ENCODE measurements at regions not wholly inside any gene's neighbourhood (a gene's known extent, or its start where the extent isn't known, plus 50 kb on each side); places are given as distances from the start of the nearest gene placed in this dataset.
"Not testable (repeated sequence)": the region's sequence is repeated elsewhere in the genome, so short reads cannot be mapped to it uniquely, and the experiment has no call there.

GRCh38 chr7:73244782-73245311 lies 63.8 kb downstream of the NSUN5 start:
- POLR2A ChIA-PET; H3K27me3 ChIP-seq (ENCODE audit: control insufficient read depth, insufficient read depth, low read length); H3K4me3 ChIP-seq (ENCODE audit: low read depth, low read length); DNase-seq (ENCODE audit: low read depth); CTCF ChIA-PET; H3K36me3 ChIP-seq (ENCODE audit: control insufficient read depth, insufficient read depth, low read length): not testable (repeated sequence)

GRCh38 chr7:73234994-73235717 lies 73.5 kb downstream of the NSUN5 start:
- DNase-seq (ENCODE audit: low read depth), result not testable (repeated sequence)

GRCh38 chr7:73225745-73226144 lies 82.9 kb downstream of the NSUN5 start:
- H3K27me3 ChIP-seq (ENCODE audit: control insufficient read depth, insufficient read depth, low read length); H3K4me3 ChIP-seq (ENCODE audit: low read depth, low read length); DNase-seq (ENCODE audit: low read depth); CTCF ChIA-PET; POLR2A ChIA-PET; H3K36me3 ChIP-seq (ENCODE audit: control insufficient read depth, insufficient read depth, low read length): not testable (repeated sequence)

More at GRCh38 chr7:73234994-73235717, 73.5 kb downstream of the NSUN5 start:
- H3K36me3 ChIP-seq (ENCODE audit: control insufficient read depth, insufficient read depth, low read length); POLR2A ChIA-PET; CTCF ChIA-PET; H3K27me3 ChIP-seq (ENCODE audit: control insufficient read depth, insufficient read depth, low read length): not testable (repeated sequence)
- peak overlapping the region; percentile 32 for H3K4me3 ChIP-seq (ENCODE audit: low read depth, low read length)

- DNase-seq (ENCODE audit: low read depth); H3K27me3 ChIP-seq (ENCODE audit: control insufficient read depth, insufficient read depth, low read length); H3K36me3 ChIP-seq (ENCODE audit: control insufficient read depth, insufficient read depth, low read length); POLR2A ChIA-PET; H3K4me3 ChIP-seq (ENCODE audit: low read depth, low read length); CTCF ChIA-PET: not testable (repeated sequence)
Measured at GRCh38 chr7:73221724-73222123, 86.9 kb downstream of the NSUN5 start.

- CTCF ChIA-PET; H3K36me3 ChIP-seq (ENCODE audit: control insufficient read depth, insufficient read depth, low read length); H3K27me3 ChIP-seq (ENCODE audit: control insufficient read depth, insufficient read depth, low read length); DNase-seq (ENCODE audit: low read depth); H3K4me3 ChIP-seq (ENCODE audit: low read depth, low read length); POLR2A ChIA-PET: not testable (repeated sequence)
Measured at GRCh38 chr7:73220766-73221370, 87.8 kb downstream of the NSUN5 start.

GRCh38 chr7:73220357-73220756 lies 88.3 kb downstream of the NSUN5 start:
- DNase-seq (ENCODE audit: low read depth); POLR2A ChIA-PET; H3K27me3 ChIP-seq (ENCODE audit: control insufficient read depth, insufficient read depth, low read length); CTCF ChIA-PET; H3K4me3 ChIP-seq (ENCODE audit: low read depth, low read length); H3K36me3 ChIP-seq (ENCODE audit: control insufficient read depth, insufficient read depth, low read length): not testable (repeated sequence)

GRCh38 chr7:73218802-73219201 lies 89.8 kb downstream of the NSUN5 start:
- H3K27me3 ChIP-seq (ENCODE audit: control insufficient read depth, insufficient read depth, low read length); H3K36me3 ChIP-seq (ENCODE audit: control insufficient read depth, insufficient read depth, low read length); H3K4me3 ChIP-seq (ENCODE audit: low read depth, low read length); POLR2A ChIA-PET; CTCF ChIA-PET; DNase-seq (ENCODE audit: low read depth): not testable (repeated sequence)

GRCh38 chr7:73216046-73216675 lies 92.5 kb downstream of the NSUN5 start:
- CTCF ChIA-PET; POLR2A ChIA-PET; H3K36me3 ChIP-seq (ENCODE audit: control insufficient read depth, insufficient read depth, low read length); H3K27me3 ChIP-seq (ENCODE audit: control insufficient read depth, insufficient read depth, low read length); H3K4me3 ChIP-seq (ENCODE audit: low read depth, low read length); DNase-seq (ENCODE audit: low read depth): not testable (repeated sequence)

GRCh38 chr7:73215232-73215631 lies 93.4 kb downstream of the NSUN5 start:
- H3K36me3 ChIP-seq (ENCODE audit: control insufficient read depth, insufficient read depth, low read length); H3K27me3 ChIP-seq (ENCODE audit: control insufficient read depth, insufficient read depth, low read length); POLR2A ChIA-PET; DNase-seq (ENCODE audit: low read depth); CTCF ChIA-PET; H3K4me3 ChIP-seq (ENCODE audit: low read depth, low read length): not testable (repeated sequence)

- DNase-seq (ENCODE audit: low read depth); H3K4me3 ChIP-seq (ENCODE audit: low read depth, low read length); H3K27me3 ChIP-seq (ENCODE audit: control insufficient read depth, insufficient read depth, low read length); H3K36me3 ChIP-seq (ENCODE audit: control insufficient read depth, insufficient read depth, low read length); POLR2A ChIA-PET; CTCF ChIA-PET: not testable (repeated sequence)
Measured at GRCh38 chr7:73214471-73214870, 94.2 kb downstream of the NSUN5 start.

GRCh38 chr7:73213076-73213475 lies 95.5 kb downstream of the NSUN5 start:
- H3K36me3 ChIP-seq (ENCODE audit: control insufficient read depth, insufficient read depth, low read length); CTCF ChIA-PET; H3K4me3 ChIP-seq (ENCODE audit: low read depth, low read length); DNase-seq (ENCODE audit: low read depth); H3K27me3 ChIP-seq (ENCODE audit: control insufficient read depth, insufficient read depth, low read length); POLR2A ChIA-PET: not testable (repeated sequence)

GRCh38 chr7:73205594-73205993 lies 103.0 kb downstream of the NSUN5 start:
- POLR2A ChIA-PET; H3K4me3 ChIP-seq (ENCODE audit: low read depth, low read length); H3K36me3 ChIP-seq (ENCODE audit: control insufficient read depth, insufficient read depth, low read length); DNase-seq (ENCODE audit: low read depth); CTCF ChIA-PET; H3K27me3 ChIP-seq (ENCODE audit: control insufficient read depth, insufficient read depth, low read length): not testable (repeated sequence)

GRCh38 chr7:73204898-73205297 lies 103.7 kb downstream of the NSUN5 start:
- H3K36me3 ChIP-seq (ENCODE audit: control insufficient read depth, insufficient read depth, low read length); CTCF ChIA-PET; POLR2A ChIA-PET; DNase-seq (ENCODE audit: low read depth); H3K27me3 ChIP-seq (ENCODE audit: control insufficient read depth, insufficient read depth, low read length); H3K4me3 ChIP-seq (ENCODE audit: low read depth, low read length): not testable (repeated sequence)
